ENCODE measurements at regions not wholly inside any gene's neighbourhood (a gene's known extent, or its start where the extent isn't known, plus 50 kb on each side); places are given as distances from the start of the nearest gene placed in this dataset.

- Histone ChIP-seq H4K5ac (ENCODE audit: insufficient read length, low read depth, low read length) (no peak overlapping the region), H4K20me1 (ENCODE audit: control insufficient read depth, insufficient read depth, insufficient read length) (no peaks in the 10 kb centered on the region), H3K56ac (ENCODE audit: insufficient read length, low read depth, low read length) (no peak overlapping the region), H3K23ac (ENCODE audit: insufficient read length, low read depth, low read length) (no peak overlapping the region), H3T11ph (ENCODE audit: low read length) (no peak overlapping the region), H3K27ac (ENCODE audit: insufficient read length, low read depth, low read length) (no peak overlapping the region), H3K18ac (ENCODE audit: insufficient read length, low read depth, low read length) (no peak overlapping the region), H3K23me2 (ENCODE audit: insufficient read length, low read depth, low read length, poor library complexity, severe bottlenecking) (no peaks in the 10 kb centered on the region), H3K79me1 (ENCODE audit: insufficient read depth, low read depth, low read length, poor library complexity, severe bottlenecking) (no peaks in the 10 kb centered on the region), H2BK12ac (ENCODE audit: insufficient read length, low read depth, low read length) (no peak overlapping the region), H4K91ac (ENCODE audit: insufficient read length, low read depth, low read length) (no peak overlapping the region), H4K8ac (replicated peaks; ENCODE audit: insufficient read length, low read depth, low read length) (no peak overlapping the region), H3K9ac (ENCODE audit: extremely low read depth, insufficient read length, low read length) (no peak overlapping the region), H3K4me1 (ENCODE audit: insufficient read depth, low read length) (no peaks in the 10 kb centered on the region; the same call in 1 of the 2 replicates), H3K9me3 (ENCODE audit: control insufficient read depth, low read depth, low read length) (no peaks in the 10 kb centered on the region), H3K4ac (ENCODE audit: low read depth, low read length) (no peak overlapping the region), H2BK120ac (ENCODE audit: low read depth, low read length, poor library complexity, severe bottlenecking) (no peak overlapping the region), H2BK20ac (ENCODE audit: low read depth, low read length, poor library complexity, severe bottlenecking) (no peak overlapping the region), H2BK5ac (ENCODE audit: insufficient read length, low read length) (no peak overlapping the region), H2AFZ (ENCODE audit: low read length) (no peak overlapping the region), H2AK5ac (ENCODE audit: insufficient read length, low read length) (no peak overlapping the region), H3K14ac (ENCODE audit: insufficient read depth, low read length) (no peak overlapping the region), H3K4me2 (ENCODE audit: insufficient read depth, insufficient read length, low read length) (no peak overlapping the region), H3K79me2 (ENCODE audit: insufficient read depth, low read length) (no peaks in the 10 kb centered on the region), H2BK15ac (ENCODE audit: low read depth, low read length) (no peak overlapping the region), H3K27me3 (ENCODE audit: insufficient read depth, low read length) (no peaks in the 10 kb centered on the region)
- Mint-ChIP-seq H3K4me3 (no peak overlapping the region), H3K27me3 (ENCODE audit: low read depth) (no peaks in the 10 kb centered on the region), H3K4me1 (peaks cover 23 to 26% of the 10 kb centered on the region in 2 experiments), H3K27ac (no peak overlapping the region; a peak in 1 of 7 replicates), H3K9me3 (no peaks in the 10 kb centered on the region), H3K36me3 (ENCODE audit: insufficient read depth in 1 of 3, low read depth in 3 of 3) (no peaks in the 10 kb centered on the region)
- WGBS (ENCODE audit: extremely low coverage, insufficient read length, low lambda C conversion rate) = no CpG with 5 or more reads among the region's 2 CpGs
- no peak for DNase-seq
- no peak for TF ChIP-seq CTCF (conservative IDR thresholded peaks at IDR 0.05)
Measured at GRCh38 chr2:226130192-226130591, 669.4 kb downstream of the IRS1 start.

Measured in H9 (cell line).